ENCODE measurements at regions not wholly inside any gene's neighbourhood (a gene's known extent, or its start where the extent isn't known, plus 50 kb on each side); places are given as distances from the start of the nearest gene placed in this dataset.

DNA sequence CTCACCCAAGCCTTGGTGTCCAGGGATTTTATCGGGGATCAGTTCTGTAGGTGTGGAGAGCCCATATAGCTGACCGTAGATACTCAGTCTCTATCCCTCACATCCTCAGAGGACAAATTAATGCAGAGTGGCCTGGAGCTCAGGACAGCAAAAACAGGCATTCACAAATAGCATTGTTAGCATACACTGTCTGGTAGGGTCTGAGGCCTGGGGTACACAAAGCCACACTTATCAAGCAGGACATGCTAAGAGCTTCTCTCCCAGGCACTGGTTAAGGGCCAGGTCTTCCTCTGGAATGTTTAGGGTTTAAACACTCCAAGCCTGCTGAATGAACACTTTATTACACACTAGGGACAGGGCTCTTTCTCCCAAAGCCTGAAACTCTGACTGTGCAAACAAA lies 253.2 kb downstream of the NEDD1 start:
- Mint-ChIP-seq H3K9me3 (ENCODE audit: low read depth) (peaks cover 6% of the 10 kb centered on the region), H3K27me3 (ENCODE audit: low read depth) (no peaks in the 10 kb centered on the region), H3K36me3 (ENCODE audit: low read depth) (no peaks in the 10 kb centered on the region), H3K27ac (ENCODE audit: unreplicated experiment) (no peak overlapping the region), H3K4me3 (ENCODE audit: unreplicated experiment) (no peak overlapping the region), H3K4me1 (ENCODE audit: low read depth) (no peaks in the 10 kb centered on the region)
- no peak for DNase-seq (ENCODE audit: low spot score)
- TF ChIP-seq, protein P1, sequence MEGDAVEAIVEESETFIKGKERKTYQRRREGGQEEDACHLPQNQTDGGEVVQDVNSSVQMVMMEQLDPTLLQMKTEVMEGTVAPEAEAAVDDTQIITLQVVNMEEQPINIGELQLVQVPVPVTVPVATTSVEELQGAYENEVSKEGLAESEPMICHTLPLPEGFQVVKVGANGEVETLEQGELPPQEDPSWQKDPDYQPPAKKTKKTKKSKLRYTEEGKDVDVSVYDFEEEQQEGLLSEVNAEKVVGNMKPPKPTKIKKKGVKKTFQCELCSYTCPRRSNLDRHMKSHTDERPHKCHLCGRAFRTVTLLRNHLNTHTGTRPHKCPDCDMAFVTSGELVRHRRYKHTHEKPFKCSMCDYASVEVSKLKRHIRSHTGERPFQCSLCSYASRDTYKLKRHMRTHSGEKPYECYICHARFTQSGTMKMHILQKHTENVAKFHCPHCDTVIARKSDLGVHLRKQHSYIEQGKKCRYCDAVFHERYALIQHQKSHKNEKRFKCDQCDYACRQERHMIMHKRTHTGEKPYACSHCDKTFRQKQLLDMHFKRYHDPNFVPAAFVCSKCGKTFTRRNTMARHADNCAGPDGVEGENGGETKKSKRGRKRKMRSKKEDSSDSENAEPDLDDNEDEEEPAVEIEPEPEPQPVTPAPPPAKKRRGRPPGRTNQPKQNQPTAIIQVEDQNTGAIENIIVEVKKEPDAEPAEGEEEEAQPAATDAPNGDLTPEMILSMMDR (IDR thresholded peaks at IDR 0.05): no peak

DNA sequence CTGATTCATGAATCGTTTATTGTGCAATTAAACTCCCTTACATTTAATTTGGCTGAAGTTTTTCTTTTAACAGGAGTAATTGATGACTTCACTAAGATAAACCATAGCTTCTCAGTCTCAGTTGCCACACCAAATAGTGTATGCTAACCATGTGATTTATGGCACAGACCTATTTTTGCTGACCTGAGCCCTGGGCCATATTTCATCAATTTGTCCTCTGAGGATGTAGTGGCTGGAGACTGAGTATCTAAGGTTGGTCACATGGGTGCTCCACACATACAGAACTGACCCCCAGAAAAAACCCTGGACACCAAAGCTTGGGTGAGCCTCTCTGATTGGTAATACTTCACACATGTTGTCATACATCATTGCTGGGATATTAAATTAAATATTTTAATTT lies 255.1 kb downstream of the NEDD1 start:
- TF ChIP-seq, protein P1 (IDR thresholded peaks at IDR 0.05): no peak

DNA sequence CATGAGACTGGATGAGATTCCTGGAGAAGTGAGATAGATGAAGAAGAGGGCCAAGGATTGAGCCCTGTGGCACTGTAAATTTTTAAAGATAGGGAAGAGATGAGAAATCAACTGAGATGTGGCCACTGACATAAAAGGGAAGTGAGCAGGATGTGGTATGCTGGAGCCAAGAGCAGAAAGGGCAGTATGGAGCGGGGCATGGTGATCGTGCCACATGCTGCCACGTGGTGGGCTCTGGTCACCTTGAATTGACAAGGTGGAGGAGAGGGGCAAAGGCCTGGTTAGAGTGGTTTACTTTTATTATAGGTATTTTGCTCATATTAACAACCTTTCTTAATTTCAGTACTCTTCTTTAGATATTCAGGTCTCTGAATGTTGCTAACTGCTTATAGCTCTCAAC lies 257.9 kb downstream of the NEDD1 start:
- H3K9me3 Mint-ChIP-seq (ENCODE audit: low read depth): peaks cover 6% of the 10 kb centered on the region
- H3K36me3 Mint-ChIP-seq (ENCODE audit: low read depth): no peaks in the 10 kb centered on the region
- no peaks in the 10 kb centered on the region for H3K4me1 Mint-ChIP-seq (ENCODE audit: low read depth)
- no peak for DNase-seq (ENCODE audit: low spot score)
- no peaks in the 10 kb centered on the region for H3K27me3 Mint-ChIP-seq (ENCODE audit: low read depth)
- H3K4me3 Mint-ChIP-seq (ENCODE audit: unreplicated experiment): no peak overlapping the region
- TF ChIP-seq, protein P1 (IDR thresholded peaks at IDR 0.05): no peak
- no peak overlapping the region for H3K27ac Mint-ChIP-seq (ENCODE audit: unreplicated experiment)

More for the DNA sequence above, 255.1 kb downstream of the NEDD1 start:
- no peak for DNase-seq (ENCODE audit: low spot score)
- no peaks in the 10 kb centered on the region for H3K4me1 Mint-ChIP-seq (ENCODE audit: low read depth)
- H3K27ac Mint-ChIP-seq (ENCODE audit: unreplicated experiment): no peak overlapping the region
- H3K27me3 Mint-ChIP-seq (ENCODE audit: low read depth): no peaks in the 10 kb centered on the region
- no peaks in the 10 kb centered on the region for H3K36me3 Mint-ChIP-seq (ENCODE audit: low read depth)
- H3K9me3 Mint-ChIP-seq (ENCODE audit: low read depth): peaks cover 6% of the 10 kb centered on the region
- no peak overlapping the region for H3K4me3 Mint-ChIP-seq (ENCODE audit: unreplicated experiment)

DNA sequence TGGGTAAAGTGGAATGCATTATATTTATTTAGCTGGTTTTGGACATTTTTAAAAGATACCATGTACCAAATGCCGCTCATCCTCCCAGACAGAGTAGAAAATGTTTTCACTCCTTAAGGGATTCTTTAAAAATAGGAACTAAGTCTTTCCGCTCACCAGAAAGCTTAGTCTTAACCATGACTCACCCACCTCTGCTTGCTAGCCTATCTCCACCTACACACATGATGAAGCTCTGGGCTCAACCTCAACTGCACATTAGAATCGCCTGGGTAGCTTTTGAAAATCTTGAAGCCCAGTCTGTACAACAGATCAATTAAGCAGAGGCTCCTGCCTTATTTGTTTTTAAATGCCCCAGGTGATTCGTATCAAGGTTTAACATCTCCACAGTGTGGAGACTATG lies 260.5 kb downstream of the NEDD1 start:
- DNase-seq (ENCODE audit: low spot score): no peak
- Mint-ChIP-seq H3K27ac (ENCODE audit: unreplicated experiment) (no peak overlapping the region), H3K9me3 (ENCODE audit: low read depth) (no peaks in the 10 kb centered on the region), H3K4me3 (ENCODE audit: unreplicated experiment) (no peak overlapping the region), H3K4me1 (ENCODE audit: low read depth) (no peaks in the 10 kb centered on the region), H3K36me3 (ENCODE audit: low read depth) (no peaks in the 10 kb centered on the region), H3K27me3 (ENCODE audit: low read depth) (no peaks in the 10 kb centered on the region)
- TF ChIP-seq, protein P1 (IDR thresholded peaks at IDR 0.05): no peak

DNA sequence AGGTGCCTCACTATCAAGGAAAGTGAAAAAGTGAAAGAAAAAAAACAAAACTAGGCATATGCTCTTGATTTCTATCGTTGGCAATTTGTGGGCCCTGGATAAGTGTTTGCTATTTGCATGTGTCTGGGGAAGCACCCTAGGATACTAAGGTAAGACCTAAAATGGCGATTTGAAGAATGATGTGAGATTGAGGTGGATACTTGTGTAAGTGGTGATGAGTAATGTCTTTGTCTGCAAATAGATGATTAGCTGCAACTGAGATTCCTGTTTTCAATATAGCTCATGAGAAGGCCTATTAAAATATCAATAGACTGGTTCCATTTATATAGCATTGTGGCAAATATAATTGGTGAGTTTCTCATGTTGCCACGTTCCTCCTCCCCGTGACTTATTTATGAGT lies 261.7 kb downstream of the NEDD1 start:
- Mint-ChIP-seq H3K4me3 (ENCODE audit: unreplicated experiment) (no peak overlapping the region), H3K4me1 (ENCODE audit: low read depth) (no peaks in the 10 kb centered on the region), H3K36me3 (ENCODE audit: low read depth) (no peaks in the 10 kb centered on the region), H3K27me3 (ENCODE audit: low read depth) (no peaks in the 10 kb centered on the region), H3K27ac (ENCODE audit: unreplicated experiment) (no peak overlapping the region), H3K9me3 (ENCODE audit: low read depth) (no peaks in the 10 kb centered on the region)
- DNase-seq (ENCODE audit: low spot score): no peak
- TF ChIP-seq, protein P1 (IDR thresholded peaks at IDR 0.05): no peak

All from chondrocyte (in vitro differentiated cells).